Fibroblast of skin of scalp (primary cell): ENCODE measurements at regions not wholly inside any gene's neighbourhood (a gene's known extent, or its start where the extent isn't known, plus 50 kb on each side); places are given as distances from the start of the nearest gene placed in this dataset.

Experiments
- DNase-seq: peaks from one replicate; pipeline ENCODE4 v3.0.0-alpha.2; 2013

GRCh38 chr17:71232801-71233559 is 887.8 kb upstream of the SOX9 start:
- DNase-seq, result no peak

DNA sequence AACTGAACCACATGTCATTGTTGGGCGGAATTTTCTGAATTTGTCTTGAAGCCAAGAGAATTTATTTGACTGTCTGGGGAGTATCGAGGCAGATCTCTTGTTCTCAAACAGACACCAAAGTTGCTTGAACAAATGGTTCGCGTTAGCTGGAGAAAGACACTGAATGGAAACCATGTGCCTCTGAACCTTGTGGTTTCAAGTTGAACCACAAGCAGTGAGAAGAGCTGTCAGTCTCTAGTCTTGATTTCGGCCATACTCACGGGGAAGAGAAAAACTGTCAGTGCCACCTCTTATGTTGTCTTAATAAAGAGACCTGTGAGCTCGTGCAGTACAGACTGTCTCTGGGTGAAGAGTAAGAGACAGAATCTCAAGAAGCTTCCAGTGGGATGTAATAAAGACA is 886.5 kb upstream of the SOX9 start:
- DNase-seq, result peak; percentile 18

GRCh38 chr17:71237903-71238538 is 882.8 kb upstream of the SOX9 start:
- peak; percentile 58 for DNase-seq

GRCh38 chr17:71247441-71248015 is 873.3 kb upstream of the SOX9 start:
- no peak for DNase-seq

- DNase-seq, result peak; percentile 23
Measured at GRCh38 chr17:71251276-71251675, 869.5 kb upstream of the SOX9 start.

DNA sequence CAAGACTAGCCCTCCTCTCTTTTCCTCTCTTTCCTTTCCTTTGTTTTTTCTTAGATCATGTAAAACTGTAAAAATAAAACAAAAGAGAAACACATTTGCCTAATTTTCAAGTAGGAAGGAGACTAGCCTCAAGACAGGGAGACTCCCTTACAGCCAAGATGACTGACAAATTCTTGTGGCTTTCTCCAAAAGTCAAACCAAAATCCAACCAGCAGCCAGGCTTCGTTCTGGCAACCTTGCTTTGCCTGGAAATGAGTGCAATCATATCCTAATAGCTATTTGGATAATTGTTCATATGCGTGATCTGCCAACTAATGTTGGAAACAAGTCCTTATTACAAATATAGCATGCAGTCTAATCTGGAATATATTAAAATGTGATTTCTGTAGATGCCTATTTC is 868.9 kb upstream of the SOX9 start:
- DNase-seq, result peak; percentile 44

- no peak for DNase-seq
Measured at GRCh38 chr17:71252436-71252835, 868.4 kb upstream of the SOX9 start.

- DNase-seq, result no peak
Measured at GRCh38 chr17:71257096-71257495, 863.7 kb upstream of the SOX9 start.

- DNase-seq, result peak; percentile 21
Measured at GRCh38 chr17:71260366-71260940, 860.4 kb upstream of the SOX9 start.

- no peak for DNase-seq
Measured at GRCh38 chr17:71262586-71262985, 858.2 kb upstream of the SOX9 start.

DNA sequence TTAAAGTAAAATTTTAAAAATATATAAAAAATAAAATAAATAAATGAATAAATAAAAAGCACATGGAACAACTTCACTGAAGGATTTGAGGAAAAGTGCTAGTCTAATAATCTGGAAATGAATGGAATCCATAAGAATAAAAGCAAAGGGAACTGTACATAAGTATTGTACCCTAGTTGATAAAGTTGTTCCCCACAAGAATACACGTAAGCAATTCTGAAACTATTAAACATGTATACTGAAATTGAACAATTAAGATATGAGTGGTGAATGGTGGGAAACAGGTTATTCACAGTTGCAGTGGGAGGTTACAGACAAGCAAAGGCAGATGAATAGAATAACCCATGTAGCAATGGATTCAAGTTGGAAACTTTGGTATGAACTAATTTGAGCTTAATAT is 853.2 kb upstream of the SOX9 start:
- DNase-seq, result no peak

DNA sequence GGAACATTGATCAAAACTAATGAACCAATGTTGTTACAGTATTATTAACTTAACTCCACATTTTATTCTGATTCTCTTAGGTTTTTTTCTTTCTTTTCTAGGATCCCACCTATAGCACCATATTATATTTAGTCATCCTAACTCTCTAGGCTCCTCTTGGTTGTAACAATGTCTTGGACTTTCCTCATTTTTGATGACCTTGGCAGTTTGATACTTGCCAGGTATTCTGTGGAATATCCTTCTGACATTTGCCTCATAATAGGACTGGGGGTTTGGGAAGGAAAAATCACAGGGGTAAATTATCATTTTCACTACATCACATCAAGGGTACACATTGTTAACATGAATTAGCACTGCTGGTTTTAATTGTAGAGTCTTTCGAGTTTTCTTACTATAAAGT is 851.6 kb upstream of the SOX9 start:
- DNase-seq, result no peak

DNA sequence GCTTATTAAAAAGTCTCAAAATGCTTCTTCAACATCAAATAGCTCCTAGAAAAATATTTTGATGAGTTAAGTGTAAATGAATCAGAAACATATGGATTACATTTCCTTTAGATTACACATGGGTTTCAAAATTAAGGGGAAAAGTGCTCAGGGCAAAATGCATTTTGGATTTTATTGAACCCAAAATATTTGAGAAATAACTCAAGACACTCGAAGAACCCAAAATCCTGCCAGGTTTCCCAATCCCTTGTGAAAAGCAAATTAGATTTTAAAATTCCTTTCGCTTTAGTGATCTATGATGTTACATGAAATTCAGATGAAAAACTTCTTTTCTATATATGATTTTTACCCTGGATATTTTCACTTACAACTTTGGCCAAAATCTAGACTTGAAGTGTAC is 847.4 kb upstream of the SOX9 start:
- DNase-seq, result peak; percentile 4

GRCh38 chr17:71276079-71276478 is 844.7 kb upstream of the SOX9 start:
- no peak for DNase-seq

DNA sequence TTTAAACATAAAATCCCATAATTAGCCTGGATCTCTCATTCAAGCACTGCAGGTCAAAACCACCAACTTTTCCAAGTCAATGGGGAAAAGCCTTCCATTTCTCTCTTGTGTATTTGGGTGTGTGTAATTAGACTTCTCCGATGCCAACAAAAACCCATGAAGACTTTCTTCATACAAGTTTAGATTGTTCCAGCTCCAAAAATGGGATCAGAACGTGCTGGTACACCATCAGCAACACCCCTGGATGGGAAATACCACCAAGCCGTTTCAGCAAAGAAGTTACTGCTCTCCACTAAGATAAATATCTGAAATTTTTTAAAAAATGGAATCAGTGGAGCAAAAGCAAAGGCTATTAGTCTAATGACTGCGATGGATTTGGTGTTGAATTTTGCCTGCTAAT is 837.3 kb upstream of the SOX9 start:
- DNase-seq, result no peak

DNA sequence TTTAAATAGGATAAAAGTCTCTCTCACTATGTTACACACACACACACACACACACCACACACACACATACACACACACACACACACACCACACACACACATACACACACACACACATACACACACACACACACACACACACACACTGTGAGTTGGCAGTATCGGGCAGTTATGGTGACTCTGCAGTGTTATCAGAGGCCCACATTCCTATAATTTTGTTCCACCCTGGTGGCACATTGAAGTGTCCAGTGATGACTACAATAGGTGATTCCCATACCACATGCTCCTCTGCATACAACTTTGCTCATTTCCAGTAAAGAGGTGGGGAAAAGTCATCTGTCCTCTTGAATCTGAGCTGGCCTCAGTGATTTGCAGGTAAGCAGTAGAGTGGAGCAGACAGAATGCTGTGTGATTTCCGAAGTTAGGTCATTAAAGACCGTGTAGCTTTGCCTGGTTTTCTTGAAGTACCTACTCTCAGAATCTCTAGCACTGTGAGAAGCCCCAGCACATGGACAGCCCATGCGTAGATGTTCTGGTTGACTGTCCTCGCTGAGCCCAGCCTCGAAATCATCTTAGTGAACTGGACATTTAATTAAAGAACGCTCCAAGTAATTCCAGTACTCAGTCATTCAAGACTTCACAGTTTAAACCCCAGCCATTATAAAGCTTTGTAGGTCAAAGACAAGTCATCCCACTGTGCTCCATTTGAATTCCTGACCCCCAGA is 836.6 kb upstream of the SOX9 start:
- DNase-seq, result no peak

DNA sequence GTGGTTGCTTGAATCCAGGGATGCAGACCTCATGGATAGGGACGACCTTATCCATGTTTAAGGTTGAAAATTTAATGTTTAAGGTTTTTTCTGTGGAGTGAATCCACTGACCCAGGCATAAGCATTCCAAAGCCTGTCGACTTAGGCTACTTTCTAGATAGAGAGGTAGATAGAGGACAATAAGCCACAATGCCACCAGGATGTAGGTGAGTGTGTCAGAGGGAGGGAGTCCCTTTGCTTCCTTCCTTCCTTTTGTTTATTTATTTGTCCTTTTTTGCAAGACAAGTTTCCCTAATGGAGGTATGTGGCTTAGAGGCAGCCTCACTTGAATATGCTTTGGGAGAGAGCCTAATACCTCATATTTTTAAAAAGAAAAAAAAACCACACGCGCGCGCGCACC is 834.2 kb upstream of the SOX9 start:
- DNase-seq, result no peak

- DNase-seq, result no peak
Measured at GRCh38 chr17:71287071-71287823, 833.6 kb upstream of the SOX9 start.

GRCh38 chr17:71292006-71292405 is 828.8 kb upstream of the SOX9 start:
- DNase-seq, result no peak

DNA sequence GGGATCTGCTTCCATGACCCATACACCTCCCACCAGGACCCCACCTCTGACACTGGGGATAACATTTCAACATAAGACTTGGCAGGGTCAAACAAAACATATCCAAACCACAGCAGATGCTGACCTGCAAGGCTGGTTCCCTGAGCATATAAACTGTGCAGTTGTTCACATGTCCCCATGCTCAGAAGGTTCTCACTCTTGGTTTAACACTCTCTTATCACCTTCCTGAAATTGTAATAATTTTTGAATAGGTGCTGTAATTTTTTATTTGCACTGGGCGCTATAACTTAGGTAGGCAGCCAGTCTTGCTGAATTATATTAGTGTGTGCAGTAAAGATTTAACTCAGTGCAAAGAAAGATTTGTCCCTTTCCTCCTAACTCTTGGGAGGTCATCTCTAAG is 824.8 kb upstream of the SOX9 start:
- no peak for DNase-seq

GRCh38 chr17:71301063-71301462 is 819.8 kb upstream of the SOX9 start:
- DNase-seq, result no peak
